HG02973 (cell line): ENCODE measurements at regions not wholly inside any gene's neighbourhood (a gene's known extent, or its start where the extent isn't known, plus 50 kb on each side); places are given as distances from the start of the nearest gene placed in this dataset.
"Not testable (repeated sequence)": the region's sequence is repeated elsewhere in the genome, so short reads cannot be mapped to it uniquely, and the experiment has no call there.

Experiments used
- ATAC-seq: cut with Tn5 transposase; IDR thresholded peaks from one replicate; pipeline ENCODE4 v1.9.1; 2021; ENCODE audit warnings: moderate library complexity; ENCODE audit not compliant: unreplicated experiment

DNA sequence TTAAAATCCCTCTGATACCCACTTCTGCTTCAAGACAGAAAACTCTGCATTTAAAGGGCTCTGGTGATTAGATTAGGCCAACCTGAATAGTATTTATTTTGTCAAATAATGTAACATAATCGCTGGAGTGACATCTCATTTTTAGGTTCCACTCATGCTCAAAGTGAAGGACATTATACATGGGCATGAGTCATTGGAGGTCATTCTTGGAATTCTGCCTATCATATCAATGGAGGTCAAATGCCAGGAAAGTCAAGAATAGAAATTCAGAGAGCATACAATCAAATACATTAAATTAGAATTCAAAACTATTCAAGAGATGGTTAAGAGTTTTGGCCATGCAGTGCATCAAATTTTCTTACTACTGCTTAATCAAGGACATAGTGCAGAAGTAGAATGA is 50.8 kb upstream of the PRSS1 start:
- no peak for ATAC-seq

DNA sequence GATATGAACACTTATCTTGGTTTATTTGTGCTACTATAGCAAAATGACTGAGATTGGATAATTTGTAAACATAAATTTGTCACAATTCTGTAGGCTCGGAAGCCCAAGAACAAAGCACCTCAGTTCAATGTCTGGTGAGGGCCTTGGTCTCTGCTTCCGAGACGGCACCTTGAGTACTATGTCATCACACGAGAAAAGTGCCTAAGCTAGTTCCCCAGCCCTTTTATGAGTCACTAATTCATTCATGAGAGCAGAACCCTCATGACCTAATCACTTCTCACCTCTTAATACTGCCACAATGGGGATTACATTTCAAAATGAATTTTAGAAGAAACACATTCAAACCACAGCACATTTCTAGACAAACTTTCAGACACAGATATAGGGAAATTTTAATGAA is 52.0 kb upstream of the PRSS1 start:
- ATAC-seq: no peak

DNA sequence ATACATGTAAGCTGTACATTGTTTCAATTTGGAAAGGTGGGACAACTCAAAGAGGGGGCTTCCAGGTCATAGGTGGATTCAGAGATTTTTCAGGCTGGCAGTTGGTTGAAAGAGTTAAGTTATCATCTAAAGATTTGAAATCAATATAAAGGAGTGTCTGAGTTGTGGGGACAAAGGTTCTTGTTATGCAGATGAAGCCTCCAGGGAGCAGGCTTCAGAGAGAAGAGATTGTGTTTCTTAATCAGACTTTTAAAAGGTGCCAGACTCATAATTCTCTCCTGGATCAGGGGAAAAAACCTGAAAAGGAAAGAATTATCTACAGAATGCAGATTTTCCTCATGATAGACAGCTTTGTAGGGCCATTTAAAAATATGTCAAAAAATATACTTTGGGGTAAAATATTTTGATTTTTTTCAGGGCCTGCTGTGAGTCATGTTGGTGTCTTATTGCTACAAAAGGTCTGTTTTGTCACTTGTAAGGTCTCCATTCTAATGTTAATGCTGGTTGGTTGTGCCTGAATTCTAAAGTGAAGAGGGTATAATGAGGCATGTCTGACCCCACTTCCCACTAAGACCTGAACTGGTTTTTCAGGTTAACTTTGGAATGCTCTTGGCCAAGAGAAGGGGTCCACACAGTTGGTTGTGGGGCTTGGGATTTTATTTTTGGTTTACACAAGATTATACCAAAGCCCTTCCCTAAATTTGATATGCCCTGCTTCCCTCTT is 52.7 kb upstream of the PRSS1 start:
- no peak for ATAC-seq

DNA sequence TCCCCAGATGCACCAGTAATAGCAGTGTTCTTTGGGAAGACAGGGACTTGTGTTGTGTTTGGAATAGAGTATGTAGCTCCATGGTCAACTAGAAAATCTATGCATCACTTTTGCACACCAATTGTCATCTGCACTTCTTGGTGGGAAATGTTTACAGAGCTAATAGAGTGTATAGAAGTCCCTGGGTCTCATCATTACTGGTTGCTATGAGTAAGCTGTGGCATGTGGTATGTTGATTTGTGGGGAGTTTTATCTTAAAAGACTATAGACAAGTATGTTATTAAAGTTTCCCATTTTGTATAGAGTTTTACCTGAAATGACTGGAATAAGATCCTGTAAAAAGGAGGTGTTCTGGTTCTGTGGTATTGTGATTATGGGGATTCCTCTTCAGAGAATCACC is 55.4 kb upstream of the PRSS1 start:
- ATAC-seq: no peak

DNA sequence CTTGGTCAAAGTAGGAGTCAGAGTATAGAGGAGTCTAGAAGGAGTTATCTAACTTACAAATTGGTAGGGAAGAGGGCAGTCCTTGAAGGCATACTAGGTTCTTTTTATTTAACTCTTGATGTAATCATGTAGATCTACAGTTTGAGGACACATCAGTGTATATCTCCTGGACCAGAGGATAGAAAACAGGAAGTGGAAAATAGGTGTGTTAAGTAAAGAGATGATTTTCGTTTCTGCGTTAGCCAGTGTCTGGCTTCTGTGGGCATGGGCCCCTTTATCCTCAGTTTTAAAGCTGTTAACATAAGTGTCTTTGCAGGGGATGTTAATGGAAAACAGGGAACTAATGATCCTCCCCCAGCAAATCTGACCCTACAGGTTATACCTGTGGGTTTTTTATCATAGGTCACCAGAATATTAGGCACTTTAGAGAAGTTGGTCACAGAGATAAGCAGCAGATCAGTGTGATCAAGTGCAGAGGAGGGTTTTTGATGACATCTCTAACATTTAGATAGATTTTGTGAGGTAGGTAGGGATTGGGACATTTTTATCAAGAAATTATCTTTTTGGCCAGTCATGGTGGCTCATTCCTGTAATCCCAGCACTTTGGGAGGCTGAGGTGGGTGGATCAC is 58.6 kb upstream of the PRSS1 start:
- no peak for ATAC-seq

DNA sequence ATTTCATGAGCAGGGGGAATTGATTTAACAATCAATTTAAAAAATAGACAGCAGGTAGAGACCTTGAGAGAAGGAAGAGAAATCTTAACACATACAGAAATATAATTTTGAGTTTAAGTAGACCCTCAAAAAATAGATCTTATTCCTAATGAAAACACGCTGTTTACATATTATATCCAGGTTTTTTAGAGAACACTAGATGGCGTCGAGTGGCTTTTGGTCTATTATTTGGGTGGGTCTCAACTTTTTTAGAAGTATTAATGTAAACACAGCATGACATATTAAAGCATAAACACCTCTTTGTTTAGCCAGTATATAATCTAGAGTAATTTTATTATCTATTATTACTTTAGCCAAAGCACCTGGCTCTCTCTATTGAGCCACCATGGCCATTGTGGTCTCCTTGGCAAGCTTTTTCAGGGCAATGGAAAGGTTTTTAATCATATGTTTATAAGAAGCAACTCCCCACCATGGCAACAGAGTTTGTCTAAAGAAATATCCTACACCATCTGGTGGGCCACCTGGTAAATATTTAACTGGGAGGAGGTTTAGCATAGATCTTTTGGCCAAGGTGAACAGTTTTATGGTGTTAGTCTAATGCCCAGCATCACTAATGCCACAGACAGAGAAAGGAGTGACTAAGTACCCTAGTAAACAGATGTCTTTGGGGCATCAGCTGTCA is 59.7 kb upstream of the PRSS1 start:
- ATAC-seq: no peak

DNA sequence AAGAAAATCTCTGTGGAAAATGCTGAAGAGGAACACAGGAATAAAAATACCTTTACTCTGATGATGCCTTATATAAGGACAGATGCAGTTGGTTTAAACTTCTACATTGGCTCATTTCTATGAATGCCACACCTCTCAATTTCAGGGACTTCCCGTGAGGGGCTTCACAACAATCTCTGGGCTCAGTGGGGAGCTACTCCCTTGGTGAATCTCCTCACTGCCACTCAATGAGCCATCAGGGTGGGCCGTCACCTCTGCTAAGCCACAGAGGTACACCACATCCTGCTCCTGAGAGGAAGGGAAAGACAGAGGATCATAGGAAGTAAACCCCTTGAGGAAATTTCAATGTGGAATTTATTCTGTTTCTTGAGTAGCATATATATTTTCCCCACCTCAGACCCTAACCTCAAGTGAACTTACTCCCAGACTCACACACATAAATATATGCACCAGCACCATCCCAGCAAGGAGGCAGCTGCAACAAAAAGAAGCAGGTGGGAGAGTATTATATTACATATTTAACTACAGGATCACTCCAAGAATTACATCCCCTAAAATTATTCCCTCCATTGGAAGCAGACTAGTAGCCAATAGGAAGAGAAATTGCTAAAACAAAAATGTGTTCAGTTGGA is 63.3 kb upstream of the PRSS1 start:
- ATAC-seq: no peak

DNA sequence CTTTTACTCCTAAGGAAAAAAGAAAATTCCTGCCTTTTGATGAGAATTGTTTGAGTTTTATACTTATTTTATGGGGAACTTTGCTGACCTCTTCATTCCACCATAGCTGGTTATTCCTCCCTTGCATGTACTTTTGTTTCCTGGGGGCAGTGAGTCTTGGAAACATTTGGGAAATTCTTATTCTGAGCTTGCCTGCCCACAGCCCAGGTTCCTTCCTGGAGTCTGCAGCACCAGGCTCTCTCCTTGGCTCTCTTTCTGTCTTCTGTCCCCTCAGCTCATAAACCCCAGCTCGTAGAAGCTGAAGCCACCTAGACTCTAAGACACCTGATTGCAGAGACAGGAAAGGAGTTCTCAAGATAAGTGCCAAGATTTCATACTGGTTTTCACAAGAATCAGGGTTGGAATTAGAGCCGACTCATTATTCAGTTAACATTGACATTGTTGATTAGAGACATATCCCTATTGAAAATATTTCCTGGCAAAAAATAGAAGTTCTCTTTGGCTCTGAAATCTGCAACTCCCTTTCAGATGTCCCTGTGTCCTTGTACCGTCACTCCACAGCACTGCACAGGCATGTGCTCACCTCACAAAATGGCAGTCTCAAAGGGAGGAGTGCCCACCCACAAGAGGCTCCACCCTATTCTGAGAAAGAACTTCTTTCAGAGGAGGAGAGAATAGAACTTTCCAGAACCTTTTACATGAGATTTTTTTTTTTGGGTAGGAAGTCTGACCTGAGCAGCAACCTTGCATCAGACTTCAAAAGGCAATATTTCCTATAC is 67.8 kb upstream of the PRSS1 start:
- no peak for ATAC-seq

DNA sequence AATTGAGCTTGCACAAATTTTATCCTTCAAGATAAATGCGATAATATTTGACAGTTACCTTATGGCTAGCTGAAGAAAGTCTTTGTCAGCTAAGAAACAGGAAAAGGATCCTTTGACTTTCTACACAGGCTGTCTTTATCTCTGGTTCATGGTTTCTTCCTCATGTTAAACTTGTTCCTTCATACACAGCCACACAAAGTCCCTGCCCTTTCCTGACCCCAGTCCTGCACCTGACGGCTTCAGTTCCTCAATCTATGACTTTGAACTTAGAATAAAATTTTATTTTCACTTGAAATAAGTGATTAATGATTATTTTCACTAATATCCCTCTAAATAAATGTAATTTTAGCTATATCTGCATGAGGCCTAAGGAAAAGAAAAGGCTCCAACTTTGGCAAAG is 77.8 kb upstream of the PRSS1 start:
- no peak for ATAC-seq

DNA sequence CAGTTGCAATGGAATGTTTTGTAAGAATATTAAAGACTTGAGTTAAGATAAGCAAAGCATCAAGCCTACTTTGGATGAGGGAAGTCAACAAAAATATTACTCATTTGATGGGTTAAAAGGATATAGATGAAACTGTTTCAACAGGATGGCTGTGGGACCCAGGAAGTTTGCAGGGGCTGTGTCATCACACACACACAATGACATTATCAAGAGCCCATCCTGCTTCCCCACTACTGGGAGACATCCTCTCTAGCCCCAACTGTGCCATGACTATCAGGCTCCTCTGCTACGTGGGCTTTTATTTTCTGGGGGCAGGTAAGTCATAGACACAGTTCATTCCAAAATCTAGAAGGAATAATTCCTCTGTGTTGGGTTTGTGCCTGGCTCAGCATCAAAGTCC is 78.8 kb upstream of the PRSS1 start:
- ATAC-seq: no peak

DNA sequence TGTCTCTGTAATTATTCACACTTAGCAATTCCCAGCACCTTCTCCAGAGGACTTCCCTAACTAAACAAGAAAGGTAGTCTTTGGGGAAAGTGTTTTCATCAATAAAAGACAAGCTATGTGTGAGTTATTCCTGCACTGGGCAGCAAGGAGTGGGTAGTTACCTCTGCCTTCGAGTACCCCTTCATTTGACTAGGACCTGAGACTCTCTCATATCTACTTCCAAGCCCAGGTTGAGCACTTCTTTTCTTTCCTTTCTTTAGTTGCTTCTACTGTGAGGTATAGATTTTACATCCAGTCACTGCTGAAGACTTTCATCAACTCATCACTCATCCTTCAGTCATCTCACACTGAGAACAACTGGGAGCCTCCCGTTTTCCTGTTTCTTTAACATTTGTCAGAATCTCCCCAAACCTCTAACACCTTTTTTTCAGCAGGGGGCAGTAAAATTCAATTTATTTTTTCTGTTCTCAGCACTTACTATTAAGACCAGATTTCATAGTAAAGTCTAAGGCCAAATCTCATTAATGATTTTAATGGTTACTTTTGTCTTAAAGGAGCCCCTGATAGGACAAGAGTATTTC is 80.1 kb upstream of the PRSS1 start:
- no peak for ATAC-seq

DNA sequence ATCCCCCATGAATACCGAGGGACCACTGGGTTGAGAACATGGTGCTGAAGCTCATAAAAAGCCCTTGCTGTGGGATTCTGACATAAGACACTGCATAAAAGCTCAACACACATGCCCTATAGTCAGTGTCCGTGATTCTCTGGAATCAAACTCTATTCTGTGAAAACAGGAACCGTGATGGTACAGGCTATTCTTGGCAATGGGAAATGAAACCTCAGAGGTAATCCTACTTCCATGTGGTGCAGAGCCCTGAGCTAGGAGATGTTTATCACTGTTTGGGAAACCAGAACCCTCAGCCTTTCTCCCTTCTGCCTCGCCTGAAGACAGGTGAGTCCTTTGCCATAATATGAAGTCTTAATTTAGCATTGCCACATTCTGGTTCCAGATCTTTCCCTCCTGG is 80.8 kb upstream of the PRSS1 start:
- ATAC-seq: no peak

DNA sequence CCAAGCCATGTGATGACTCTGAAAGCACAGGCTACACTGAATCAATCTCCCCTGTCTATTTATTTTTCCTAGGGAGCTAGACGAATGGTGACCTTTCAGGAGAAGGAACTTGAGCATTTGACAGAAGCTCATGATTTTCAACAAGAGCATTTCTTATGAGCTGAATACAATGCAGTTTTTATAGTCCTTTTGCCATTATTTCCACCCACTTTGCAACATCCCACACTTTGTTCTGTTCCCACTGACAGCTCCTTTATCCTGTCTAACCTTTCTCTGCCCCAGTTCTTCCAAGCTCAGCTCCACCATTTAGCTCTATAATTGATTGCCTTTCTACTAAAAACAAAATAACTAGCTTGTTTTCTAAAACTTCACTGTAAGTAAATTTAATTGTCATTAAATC is 91.9 kb upstream of the PRSS1 start:
- no peak for ATAC-seq

DNA sequence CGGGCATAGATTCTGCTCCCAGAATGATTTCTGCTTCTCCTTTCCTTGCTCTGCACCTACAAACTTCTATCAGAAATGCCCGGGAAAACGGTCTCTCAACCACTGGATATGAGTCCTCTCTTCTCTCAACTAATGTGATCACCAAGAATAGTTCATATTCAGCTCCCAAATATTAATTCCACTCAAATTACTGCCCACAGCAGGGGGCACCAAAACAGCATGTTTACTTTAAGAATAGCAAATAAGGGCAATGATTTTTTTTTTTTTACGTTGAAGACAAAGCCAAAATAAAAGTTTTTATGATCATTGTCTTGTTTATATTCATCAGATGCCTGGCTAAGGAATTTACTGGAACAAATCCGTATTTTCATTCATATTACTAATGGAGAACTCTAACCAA is 94.9 kb upstream of the PRSS1 start:
- ATAC-seq: no peak

DNA sequence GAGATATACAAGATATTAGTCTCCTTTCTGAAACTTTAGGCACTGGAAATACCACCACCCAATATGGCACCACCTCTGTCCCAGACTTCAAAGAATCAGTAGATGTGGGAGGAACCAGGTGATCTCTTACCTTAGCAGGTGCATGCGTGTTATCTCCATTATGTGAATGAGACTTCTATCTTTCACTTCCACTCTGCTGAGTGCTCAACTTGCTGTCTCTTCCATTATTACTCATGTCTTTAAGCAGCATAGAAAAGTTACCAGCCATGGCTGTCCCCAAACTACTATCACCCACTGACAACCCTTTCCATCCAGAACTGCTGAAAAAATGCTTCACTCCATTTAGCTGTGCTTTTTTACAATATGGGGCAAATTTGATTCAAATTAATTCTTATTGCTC is 101.5 kb upstream of the PRSS1 start:
- ATAC-seq: no peak

DNA sequence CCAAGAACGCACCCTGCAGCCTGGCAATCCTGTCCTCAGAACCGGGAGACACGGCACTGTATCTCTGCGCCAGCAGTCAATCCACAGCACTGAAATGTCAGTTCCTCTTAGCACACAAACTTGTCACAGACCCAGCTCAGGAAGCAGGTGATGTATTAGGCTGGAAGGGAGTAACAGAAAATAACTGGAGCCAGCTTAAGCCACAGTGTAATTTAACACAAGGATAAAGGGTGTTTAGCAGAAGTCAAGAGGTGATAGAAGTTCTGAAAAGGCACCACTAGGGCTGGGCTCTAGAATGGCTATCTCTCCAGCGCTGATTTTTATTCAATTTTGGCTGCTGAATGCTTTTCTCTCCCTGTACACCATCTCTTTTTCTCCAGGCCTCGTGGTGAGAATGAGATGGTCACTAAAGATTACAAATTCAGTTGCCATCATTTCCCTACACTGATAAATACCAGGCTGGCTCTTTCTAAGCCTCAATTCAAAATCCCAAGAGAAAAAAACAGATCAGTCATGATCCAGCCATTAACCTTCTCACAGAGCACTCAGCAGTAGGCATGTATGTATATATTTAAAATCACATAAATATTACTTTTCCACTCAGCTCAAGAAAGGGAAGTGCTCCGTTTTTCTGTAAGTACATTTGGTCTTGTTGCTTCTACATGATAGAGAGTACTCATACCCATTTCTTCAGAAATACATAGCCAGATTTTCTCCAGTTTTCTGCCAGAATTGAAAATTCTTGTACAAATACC is 102.7 kb upstream of the PRSS1 start:
- ATAC-seq: no peak

DNA sequence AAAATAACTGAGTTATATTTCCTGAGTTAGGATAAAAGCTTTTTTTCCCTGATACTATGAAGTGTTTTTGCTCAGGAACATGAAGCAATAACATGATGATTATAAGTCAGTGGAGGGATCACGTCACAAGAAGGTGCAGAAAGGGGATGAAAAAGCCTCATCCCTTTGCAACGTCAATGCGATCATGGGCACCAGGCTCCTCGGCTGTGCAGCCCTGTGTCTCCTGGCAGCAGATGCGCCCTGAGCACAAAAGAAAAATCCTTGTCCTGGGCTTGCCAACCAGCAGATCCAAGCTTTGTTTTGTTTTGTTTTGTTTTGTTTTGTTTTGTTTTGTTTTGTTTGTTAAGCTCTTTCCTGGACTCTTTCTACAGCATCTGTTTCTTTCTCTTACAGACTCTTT is 103.5 kb upstream of the PRSS1 start:
- no peak for ATAC-seq

DNA sequence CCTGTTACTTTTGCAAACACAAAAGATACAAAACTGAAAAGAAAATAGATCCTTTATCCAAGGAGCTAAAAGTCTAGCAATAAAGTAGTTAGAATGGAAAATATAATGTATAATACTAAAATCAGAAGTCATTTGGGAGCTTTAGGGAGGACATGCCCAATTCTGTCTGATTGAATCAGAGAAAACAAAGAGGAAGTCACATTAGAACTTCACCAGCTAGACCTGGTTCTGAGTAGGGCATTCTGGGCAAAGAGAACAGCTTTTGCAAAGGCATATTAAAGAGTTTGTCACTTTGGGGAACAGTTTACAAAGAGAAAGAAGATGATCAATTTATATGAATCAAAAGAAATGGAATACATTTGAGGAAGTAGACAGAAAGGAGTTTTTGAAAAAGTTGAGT is 107.0 kb upstream of the PRSS1 start:
- no peak for ATAC-seq

DNA sequence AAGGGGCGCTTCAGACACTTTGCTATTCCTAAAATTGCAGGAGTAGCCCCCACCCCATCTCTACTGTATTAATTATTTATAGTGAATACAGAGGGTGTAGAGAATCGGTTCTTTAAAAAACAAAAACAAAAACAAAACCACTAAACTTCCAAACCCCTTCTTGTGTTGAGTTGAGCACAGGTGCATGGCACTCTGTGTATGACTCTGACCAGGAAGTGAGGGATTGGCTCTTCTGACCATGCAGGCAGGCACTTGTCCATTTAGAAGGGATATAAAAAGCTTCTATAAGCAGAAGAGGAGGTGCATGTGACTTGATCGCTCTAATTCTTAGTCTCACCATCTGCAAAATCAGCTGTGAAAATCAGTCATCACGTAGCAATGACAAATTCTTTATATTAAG is 108.0 kb upstream of the PRSS1 start:
- ATAC-seq: not testable (repeated sequence)

DNA sequence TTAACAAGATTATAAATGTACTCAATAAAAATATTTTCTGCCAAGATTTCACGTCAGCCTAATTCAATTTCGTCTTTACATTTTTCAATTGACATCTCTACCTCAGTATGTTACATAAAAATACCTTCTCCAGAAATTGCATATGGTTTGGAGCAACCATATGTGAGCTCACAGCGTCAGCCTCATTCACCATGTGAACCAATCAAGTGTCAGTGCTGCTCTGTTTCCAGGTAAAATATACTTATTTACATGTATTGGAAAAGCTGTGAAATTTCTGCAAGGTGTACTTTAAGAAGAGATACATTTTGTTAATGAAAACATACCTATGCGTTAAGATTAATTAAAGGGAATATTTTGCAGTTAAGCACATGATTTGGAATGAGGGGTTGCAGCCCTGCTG is 110.7 kb upstream of the PRSS1 start:
- ATAC-seq: no peak
